ENCODE measurements at regions not wholly inside any gene's neighbourhood (a gene's known extent, or its start where the extent isn't known, plus 50 kb on each side); places are given as distances from the start of the nearest gene placed in this dataset.
A peak's percentile ranks its signal among the peaks of the same experiment; 100 is the strongest.
"Not testable (repeated sequence)": the region's sequence is repeated elsewhere in the genome, so short reads cannot be mapped to it uniquely, and the experiment has no call there.

DNA sequence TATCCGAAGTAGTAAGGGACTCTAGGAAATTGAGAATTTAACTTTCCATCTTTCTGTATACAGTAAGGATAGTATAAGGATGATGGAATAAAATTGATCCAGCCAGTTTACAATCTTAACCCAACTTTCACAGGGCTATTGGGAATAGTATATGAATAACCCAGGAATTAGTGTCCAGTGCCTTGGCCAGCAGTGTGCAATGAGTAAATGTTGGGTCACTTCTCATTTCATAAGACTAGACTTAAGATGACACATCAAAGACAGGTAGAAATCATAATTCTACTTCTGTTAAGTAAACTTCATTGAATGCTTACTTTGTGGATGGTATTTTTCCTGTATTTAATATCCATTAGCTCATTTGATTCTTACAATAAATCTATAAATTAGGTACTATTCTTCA, 949.6 kb upstream of the GOT2 start:
- DNase-seq, result no peak

DNA sequence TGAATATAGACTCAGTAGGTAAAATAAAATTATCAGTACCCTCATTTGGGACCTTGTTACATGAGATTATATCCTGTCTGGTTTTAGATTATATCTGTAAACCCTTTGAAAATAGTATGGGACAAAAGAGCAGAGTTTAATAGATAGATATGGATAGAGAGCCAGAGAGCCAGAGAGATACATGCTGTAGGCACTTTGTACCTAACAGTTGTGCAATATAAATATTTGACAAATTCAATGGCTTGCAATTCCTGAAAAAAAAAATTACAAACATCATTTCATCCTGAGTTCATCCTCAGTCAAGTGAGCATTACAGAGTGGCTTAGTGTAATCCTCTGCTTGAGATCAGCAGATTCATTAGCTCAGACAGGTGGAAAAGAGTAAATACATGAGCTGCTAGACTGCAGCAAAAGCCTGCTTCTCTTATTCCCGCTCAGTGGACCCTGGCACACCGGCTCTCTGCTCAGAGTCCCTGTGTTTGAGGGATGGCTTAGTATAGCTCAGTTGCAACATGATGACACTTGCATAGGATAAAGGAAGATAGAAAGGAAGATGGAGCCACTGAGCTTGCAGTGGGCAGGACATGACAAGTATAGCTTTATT, 931.6 kb upstream of the GOT2 start:
- no peak for DNase-seq

DNA sequence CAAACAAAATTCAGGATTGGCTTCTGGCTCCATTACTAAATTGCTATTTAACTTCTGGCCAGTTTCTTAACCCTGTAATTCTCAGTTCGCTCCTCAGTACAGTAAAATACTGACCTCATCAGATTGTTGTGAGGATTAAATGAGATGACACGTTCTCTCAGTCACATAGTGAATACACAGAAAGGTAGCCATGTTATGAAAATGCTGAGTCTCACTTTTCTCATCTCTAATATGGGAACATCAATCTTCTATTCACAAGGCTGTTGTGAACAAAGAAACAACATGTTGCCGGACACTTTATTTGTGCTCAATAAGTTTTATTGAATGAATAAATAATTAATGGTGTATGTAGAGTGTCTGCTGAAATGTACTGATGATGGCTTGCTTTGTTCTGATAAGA, 924.5 kb upstream of the GOT2 start:
- DNase-seq, result no peak

DNA sequence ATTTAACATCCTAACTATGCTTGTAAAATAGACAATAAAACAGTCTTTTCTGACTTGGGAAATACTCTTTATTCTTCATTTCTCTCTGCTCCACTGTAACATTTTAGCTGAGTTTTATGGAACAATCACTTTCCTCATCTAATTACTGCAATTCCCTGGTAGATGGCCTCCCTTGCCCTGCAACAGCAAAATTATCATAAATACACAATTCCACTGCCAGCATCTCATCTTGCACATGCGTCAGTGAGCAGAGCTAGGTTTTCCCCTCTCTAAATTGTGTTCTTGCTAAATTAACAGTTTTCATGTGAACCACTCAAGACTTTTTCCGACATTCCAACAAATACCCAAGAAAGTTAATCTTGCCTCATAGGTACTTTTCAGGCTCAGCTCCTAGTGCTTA, 920.9 kb upstream of the GOT2 start:
- no peak for DNase-seq

DNA sequence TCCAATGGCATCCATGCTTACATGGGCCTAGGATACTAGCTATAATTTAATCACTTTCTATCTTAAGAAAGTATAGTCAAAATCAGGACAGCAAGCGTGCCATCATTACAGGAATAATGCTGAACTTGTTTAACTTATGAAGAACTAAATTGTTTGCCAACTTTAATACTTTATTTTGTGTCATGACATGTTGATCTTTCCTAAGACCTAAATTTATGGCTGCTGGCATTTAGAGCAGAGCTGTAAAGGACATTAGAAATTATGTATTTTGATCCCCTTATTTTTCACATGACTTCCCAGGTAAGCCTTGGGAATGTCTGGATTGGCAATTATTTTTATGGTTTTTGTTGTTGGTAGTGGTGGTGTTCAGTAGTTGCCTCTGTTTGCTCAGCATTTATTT, 920.3 kb upstream of the GOT2 start:
- DNase-seq, result no peak

DNA sequence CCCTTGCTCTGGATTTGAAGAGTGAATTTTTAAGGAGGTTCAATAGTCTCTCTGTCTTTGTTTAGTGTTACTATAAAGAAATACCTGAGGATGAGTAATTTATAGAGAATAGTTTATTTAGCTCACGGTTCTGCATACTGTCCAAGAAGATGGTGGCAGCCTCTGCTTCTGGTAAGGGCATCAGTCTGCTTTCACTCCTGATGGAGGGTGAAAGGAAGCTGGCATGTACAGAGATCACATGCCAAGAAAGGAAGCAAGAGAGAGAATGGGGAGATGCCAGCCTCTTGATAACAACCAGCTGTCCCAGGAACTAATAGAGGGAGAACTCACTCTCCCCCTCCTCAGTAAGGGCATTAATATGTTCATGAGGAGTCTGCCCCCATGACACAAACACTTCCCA, 917.5 kb upstream of the GOT2 start:
- no peak for DNase-seq

DNA sequence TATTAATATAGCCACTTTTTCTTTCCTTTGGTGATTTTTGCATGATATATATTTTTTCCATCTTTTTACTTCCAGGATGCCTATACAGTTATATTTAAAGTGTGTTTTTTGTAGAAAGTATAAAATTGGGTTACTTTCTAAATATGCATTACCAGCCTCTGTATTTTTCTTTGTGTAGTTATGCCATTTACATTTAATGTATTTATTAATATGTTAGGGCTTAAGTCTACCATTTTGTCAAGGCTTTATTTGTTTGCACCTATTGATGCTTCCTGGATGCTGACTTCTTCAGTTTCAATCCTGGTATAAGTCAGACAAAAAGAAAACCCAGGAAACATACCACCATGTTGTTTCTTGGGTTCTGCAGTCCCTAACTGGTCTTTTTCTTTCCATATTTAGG, 911.1 kb upstream of the GOT2 start:
- DNase-seq, result no peak

DNA sequence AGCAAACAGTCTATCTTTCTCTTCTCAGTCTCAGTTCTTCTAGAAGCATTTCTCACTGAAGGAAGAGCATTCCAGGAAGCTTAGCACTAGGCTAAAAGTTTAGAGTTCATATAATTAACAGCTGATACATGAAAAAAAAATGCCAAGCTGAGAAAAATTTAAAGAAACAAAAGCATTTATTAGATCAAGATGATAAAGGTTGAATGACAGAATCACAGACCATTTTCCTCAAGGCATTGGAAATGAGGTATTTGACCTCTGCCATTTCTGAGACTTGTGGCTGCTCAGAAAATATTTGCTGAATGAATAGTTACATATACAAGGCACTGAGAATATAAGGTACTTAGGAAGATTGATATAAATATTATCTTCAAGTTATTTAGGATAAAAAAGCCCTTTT, 901.6 kb upstream of the GOT2 start:
- DNase-seq, result no peak

DNA sequence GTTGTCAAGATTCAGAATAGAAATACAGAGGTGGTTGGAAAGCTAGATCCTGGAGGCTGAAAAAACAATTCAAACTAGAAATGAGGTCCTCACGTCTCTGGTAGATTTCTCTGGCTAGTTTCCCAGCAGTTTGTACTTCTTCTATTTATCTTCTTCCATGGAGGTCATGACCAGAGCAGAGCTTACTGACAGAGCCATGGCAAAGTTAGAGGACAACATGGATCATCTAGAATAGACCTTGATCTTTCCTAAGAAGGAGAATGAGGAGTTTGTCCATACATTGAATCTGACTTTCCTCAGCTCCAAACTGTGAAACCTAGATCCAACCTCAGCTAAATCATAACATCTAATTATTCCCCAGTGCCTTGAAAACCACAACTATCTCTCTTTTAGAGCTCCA, 900.8 kb upstream of the GOT2 start:
- no peak for DNase-seq

DNA sequence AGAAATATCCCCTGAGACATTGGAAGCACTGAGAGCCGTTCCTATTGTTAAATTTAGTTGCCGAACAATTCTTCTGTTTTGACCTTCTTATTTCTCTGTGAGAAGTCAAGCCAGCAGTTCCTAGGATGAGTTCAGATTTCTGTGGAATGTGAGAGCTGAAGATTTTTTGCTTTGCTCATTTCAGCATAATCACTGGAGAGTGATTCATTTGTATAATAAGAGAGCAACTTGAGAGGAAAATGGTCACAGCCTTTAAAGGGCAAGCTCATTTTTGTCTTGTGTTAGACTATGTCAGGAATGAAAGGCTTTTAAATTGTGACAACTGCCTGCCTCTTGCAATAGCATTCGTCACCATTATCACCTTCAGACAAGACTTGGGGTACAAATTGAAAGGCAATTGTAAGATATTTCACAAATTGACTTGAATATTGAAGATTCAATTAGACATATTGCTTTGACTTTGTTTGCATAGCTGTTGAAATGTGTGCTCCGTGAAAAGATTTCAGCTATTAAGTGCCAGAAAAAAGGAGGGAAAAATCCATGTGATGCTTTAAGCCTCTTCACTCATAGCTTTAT, 900.0 kb upstream of the GOT2 start:
- no peak for DNase-seq

DNA sequence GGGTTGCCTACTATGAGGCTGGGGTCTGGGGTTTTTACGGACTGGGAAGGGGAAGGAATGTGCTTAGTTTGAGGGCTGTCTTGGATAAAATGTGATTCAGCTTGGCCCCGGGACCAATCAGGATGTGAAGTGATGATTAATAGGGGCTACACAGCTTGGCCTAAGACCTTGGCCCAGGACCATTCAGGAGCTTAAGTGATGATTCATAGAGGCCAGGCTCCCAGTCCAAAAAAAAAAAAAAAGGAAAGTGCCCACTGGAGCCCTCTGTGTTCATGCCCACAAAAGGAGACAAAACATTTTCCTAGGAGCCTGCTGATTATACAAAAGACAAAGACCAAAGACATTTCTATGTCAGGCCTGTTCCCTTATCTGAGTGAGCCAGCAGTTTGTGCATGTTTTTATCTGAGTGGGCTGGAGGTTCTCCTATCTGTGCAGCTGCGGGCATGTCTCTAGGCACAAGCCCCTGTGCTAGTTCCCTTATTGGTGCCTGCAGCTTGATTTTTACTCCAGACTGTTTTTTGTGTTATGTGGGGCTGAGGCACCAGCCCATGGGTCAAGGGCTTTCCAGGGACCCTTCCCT, 898.2 kb upstream of the GOT2 start:
- DNase-seq, result peak; percentile 49

DNA sequence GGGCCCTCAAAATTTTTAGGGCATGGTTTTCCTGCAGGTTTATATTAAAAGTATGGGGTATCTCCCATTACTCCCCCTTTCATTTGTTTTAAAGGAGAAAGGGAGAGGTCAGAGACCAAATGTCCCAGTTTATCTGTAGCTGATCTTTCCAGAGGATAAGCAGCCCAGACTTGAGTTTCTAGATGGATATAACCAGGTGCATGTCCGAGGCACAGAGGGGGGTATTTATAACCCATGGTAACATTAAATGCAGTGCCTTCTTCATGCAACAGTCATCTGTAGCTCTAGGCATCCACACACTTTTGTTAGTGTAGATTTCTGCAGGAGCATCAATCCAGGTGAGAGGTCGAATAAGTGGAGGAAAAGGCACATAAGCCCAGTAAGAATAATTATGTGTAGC, 890.3 kb upstream of the GOT2 start:
- DNase-seq, result not testable (repeated sequence)

DNA sequence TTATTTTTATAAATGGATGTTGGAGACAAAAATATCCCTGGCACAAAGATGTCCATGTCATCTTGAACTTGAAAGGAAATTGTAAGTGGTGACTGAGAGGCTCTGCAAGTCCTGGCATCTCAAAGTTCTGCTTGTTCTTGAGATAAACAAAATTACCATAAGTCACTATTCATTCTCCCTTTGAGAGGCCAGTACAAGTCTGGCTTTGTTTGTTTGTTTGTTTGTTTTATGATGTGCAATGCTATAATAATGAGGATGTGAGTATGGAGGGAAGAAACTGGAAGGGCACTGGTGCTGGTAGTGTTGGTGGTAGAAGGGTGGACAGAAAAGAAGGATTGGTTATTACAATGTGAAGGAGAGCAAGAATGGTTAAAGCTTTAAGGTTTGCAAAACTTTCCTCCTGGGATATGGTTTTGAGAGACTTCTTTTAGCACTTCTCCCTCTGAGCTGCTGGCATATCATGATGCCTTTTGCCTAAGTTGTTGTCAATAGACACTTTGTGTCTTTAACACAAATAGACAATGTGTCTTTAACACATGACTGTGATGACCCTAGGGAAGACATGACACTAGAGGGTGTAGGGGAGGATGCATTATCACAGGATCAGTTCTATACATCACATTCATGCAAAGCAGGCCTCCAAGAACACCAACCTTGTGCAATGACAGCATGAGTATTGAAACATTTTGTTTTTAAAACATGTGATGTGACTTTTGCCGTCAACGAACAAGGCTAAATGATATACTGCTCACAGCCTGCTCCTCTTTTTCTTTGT, 880.5 kb upstream of the GOT2 start:
- no peak for DNase-seq

DNA sequence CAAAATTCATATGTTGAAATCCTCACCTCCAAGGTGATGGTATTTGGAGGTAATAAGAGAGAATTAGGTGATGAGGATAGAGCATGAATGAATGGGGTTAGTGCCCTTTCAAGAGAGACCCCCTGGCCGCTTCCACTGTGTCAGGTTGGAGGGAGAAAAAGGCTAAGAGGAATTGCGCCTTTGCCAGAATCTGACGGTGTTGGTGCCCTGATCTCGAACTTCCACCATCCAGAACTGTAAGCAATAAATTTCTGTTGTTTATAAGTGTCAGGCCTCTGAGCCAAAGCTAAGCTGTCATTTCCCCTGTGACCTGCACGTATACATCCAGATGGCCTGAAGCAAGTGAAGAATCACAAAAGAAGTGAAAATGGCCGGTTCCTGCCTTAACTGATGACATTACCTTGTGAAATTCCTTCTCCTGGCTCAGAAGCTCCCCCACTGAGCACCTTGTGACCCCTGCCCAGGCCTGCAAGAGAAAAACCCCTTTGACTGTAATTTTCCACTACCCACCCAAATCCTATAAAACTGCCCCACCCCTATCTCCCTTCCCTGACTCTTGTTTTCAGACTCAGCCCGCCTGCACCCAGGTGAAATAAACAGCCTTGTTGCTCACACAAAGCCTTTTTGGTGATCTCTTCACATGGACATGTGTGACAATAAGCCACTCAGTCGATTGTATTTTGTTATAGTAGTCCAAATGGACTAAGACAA, 878.9 kb upstream of the GOT2 start:
- not testable (repeated sequence) for DNase-seq

DNA sequence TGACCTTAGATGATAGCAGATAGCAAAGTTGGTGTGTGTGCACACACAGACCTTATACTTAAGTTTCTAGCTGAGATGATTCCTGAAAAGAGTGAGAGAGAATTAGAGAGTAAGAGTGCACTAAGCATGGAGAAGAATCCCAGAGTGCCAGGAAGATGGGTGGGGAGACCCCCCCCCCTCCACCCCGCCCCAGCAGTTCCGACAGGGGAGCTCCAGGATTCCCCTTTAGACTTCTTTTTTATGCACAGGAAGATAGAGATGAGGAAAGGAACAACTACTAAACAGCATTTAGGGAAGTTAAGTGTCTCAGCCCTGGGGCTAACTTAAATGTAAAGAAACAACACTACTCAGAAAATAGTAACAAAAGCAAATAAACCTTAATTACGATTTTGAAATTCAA, 878.0 kb upstream of the GOT2 start:
- no peak for DNase-seq

DNA sequence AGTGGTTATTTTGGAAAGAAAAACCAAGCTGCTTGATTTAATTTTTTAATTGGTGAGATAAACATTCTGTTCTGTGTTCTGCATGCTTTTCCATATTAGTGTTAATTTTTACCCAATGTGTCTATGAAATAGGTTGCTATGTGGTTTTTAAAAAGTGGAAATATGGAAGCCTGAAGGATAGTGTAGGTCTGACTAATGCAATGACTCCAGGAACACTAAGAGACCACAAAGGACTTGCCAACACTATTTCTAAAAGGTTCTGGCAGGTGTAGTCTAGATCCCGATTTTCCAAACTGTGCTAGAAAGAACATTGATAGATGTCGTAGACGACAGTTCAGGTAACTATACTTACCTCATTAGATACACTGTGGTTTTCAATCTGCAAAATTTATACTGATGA, 877.4 kb upstream of the GOT2 start:
- no peak for DNase-seq

DNA sequence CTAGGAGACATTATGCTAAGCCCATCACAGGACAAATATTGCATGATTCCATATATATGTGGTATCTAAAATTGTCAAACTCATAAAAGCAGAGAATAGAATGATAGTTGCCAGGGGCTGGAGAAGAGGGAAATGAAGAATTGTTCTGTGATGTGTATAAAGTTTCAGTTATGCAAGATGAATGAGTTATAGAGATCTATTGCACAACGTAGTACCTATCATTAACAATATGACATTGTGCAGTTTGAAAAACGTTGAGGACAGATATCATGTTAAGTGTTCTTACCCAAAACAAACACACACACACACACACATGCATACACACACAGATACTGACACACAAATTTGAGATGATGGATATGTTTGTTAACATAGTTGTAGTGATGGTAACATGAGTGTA, 871.6 kb upstream of the GOT2 start:
- no peak for DNase-seq

DNA sequence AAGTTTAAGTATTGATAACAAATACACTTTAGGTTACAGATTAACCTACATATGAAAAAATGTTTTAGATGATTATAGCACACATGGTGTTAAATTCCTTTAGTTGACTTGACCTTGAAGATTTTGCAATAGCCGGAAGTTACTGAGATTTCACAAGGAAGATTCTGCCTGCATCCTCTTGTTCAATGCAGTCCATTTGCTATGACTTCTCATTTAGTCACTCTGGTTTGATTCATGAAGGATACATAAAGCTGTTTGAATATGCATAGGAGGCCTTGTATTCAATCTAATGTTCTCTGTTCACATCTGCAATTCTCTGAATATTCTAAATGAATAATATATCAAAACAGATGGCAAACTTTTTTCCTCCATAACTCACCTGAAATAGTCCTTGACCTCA, 870.2 kb upstream of the GOT2 start:
- DNase-seq, result no peak

DNA sequence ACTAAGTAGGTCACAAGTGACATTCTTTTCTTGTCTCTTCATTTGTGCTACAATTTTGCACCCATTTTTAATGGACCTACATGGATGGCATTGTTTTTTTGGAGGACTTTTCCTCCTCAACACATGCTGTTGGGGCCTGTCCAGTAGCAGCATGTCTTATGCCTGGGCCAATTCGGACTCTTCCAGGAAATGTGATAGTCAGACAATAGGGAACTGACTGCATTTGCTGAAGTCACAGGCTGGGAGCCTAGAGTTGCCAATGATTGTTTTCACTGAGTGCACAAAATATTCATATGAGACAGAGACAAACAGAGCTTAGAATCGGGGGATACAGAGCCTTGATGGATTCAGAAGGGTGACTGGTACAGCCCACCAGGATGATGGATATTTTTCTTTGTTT, 867.3 kb upstream of the GOT2 start:
- DNase-seq, result no peak

DNA sequence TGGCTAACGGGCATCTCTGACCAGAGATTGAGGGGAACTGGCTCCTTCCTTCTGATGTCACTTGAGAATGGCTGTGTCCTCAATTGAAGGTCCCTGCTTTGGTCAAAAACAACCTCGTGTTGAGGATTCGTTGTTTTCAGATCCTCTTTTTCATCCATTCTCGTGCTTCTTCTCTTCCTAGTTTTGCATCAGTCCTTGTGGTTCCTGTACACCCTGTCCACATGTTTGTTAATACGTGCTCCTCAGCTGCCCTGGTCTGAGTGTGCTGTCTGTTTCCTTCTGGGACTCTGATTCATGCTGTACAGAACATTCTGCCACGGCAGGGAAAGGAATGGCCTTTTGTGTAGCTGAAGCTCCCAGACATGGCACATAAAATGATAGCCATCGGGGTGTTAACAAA, 863.2 kb upstream of the GOT2 start:
- DNase-seq, result no peak

DNA sequence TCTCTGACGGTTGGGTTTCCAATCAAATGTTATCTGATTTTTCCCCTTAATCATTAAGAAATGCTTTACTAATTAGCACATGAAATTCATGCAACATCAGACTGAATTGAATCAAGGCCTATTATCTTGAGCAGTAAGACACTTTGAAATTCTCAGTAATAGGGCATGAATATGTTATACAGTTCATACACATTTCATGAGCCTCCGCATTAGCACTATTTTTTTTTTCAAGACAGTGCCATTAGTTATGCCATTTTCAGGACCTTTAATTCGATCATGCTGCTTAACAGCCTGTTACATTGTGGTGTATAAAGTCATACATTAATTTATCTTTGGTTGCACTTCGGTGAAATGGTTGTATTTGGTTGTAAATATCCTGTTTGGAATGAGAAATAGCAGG, 862.6 kb upstream of the GOT2 start:
- no peak for DNase-seq

DNA sequence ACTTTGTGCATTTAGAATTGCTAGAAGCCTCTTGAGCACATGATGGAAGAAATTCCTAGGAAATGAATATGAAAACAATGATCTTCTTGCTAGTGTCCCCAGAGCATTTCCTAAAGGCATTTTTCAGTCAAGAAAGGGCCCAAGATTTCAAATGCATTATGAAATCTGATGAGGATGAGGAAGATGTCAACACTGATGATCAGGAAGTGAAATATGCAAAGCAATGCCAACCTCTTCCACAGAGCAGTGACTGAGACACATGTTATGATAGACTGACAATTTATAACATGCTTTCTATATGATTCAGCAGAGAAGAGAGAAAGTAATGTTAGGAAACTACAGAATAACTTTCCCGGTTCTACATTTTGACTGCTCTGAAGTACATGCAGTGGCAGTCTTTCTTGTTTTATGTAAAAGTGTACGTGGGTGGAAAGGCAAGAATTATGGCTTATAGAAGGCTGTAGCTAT, 859.1 kb upstream of the GOT2 start:
- no peak for DNase-seq

DNA sequence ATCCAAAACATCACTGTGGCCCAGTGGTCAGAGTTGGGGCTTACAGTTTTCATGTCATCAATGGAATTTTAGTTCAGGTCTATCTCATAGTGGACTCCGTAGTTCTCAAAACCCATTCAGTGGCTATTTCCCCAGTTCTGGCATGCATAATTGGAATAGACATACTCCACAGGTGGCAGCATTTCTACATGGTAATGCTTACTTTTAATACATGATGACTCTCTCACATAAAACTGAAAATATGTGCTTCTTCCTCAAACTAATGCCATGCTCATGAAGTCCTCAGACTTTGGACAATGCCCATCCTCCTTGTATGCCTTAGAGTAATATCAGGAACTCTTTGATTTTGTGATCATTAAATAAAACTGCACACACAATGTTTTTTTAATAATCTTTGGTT, 857.4 kb upstream of the GOT2 start:
- no peak for DNase-seq

DNA sequence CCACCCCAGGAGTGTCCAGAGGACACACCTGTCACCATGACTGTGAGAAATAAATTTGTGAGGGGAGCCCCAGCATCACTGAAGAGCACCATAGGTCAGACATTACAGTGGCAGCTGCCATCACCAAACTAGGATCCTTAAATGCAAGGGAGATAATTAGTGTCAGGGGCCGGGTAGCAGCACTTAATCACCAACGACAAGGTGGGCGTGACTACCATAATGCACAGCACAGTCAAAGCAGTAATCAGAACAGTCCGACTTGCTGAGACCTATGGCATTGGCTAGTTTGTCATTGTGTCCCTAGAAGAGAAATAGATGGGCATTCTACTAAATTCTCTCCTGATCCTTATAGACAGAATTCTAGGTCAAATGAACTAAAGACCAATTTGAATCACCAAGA, 856.7 kb upstream of the GOT2 start:
- DNase-seq, result no peak
